Activated CD4-positive, alpha-beta memory T cell treated with anti-CD3 and anti-CD28 coated beads for 36 hours (primary cell): ENCODE measurements at regions not wholly inside any gene's neighbourhood (a gene's known extent, or its start where the extent isn't known, plus 50 kb on each side); places are given as distances from the start of the nearest gene placed in this dataset.

Experiments
- CTCF ChIA-PET: fragments of 350-600 bp; sonication (Branson Sonifier 250); formaldehyde crosslinking; loops from one replicate; lab custom pipeline; 2021; ENCODE audit warnings: antibody characterized with exemption, inconsistent platforms; lab: Charles Lee
- POLR2A ChIA-PET: fragments of 350-600 bp; sonication (Branson Sonifier 250); formaldehyde crosslinking; loops from one replicate; lab custom pipeline; 2021; ENCODE audit warnings: antibody characterized with exemption; lab: Charles Lee
- DNase-seq: peaks from one replicate; pipeline ENCODE4 v3.0.0-alpha.2; 2020
- H3K27ac Mint-ChIP-seq: one replicate; pipeline ENCODE4 v1.8.0; 2021; ENCODE audit warnings: mixed read lengths
- H3K27me3 Mint-ChIP-seq: one replicate; pipeline ENCODE4 v1.8.0; 2021; ENCODE audit warnings: mixed read lengths
- H3K36me3 Mint-ChIP-seq: one replicate; pipeline ENCODE4 v1.8.0; 2021; ENCODE audit warnings: mixed read lengths
- H3K4me1 Mint-ChIP-seq: one replicate; pipeline ENCODE4 v1.8.0; 2021; ENCODE audit warnings: low read depth, mixed read lengths
- H3K4me3 Mint-ChIP-seq: one replicate; pipeline ENCODE4 v1.8.0; 2021; ENCODE audit warnings: mild to moderate bottlenecking, mixed read lengths
- H3K9me3 Mint-ChIP-seq: one replicate; pipeline ENCODE4 v1.8.0; 2021; ENCODE audit warnings: mixed read lengths
- intact Hi-C: fragments of 100-400 bp; cut with micrococcal nuclease; formaldehyde crosslinking; loops from one replicate; pipeline ENCODE4 v1.15.1; 2023

DNA sequence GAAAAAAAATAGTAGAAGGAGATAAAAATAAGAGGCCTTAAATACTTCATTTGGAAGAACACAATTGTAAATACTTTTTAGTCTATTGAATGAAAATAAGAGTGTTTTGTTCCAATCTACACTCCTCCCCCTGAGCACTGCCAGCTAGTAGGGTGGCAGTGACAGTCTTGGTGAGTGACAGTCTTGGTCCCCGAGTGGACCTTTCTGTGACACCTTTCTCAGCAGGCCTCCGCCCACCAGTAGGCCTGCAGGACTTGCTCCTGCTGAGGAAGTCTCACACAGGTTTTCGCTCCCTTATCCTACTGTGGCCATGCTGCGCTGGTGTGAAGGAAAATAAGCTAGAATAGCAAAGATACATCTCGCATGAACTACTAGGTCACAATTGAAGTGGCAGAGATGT lies 666.8 kb downstream of the NR4A2 start:
- Mint-ChIP-seq H3K4me1 (no peaks in the 10 kb centered on the region), H3K27me3 (no peaks in the 10 kb centered on the region), H3K9me3 (no peaks in the 10 kb centered on the region), H3K27ac (no peak overlapping the region), H3K4me3 (no peak overlapping the region), H3K36me3 (no peaks in the 10 kb centered on the region)
- no peak for DNase-seq
- ChIA-PET POLR2A (no interaction called here), CTCF (no interaction called here)
- intact Hi-C loops = no loop called here

DNA sequence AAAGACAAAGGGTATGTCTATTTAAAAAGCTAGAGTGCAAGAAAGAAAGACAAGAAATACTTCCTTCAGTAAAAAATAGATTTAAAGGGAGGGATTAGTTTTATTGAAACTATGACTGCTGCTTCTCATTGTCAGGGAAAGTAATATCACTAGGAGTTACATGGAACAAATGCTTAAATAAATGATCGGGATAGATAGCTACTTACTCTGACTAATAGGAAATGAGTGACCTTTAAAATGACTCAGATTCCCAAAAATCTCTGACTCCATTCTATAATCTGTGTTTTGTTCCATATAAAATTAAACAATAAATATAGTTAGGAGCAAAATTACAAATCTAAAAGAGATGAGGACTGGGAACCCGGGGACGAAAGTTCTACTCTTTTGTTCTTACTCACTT lies 669.3 kb downstream of the NR4A2 start:
- Mint-ChIP-seq H3K4me1 (no peaks in the 10 kb centered on the region), H3K27ac (no peak overlapping the region), H3K36me3 (no peaks in the 10 kb centered on the region), H3K9me3 (no peaks in the 10 kb centered on the region), H3K4me3 (no peak overlapping the region), H3K27me3 (no peaks in the 10 kb centered on the region)
- intact Hi-C loops = no loop called here
- CTCF ChIA-PET = no interaction called here
- POLR2A ChIA-PET = no interaction called here
- no peak for DNase-seq

DNA sequence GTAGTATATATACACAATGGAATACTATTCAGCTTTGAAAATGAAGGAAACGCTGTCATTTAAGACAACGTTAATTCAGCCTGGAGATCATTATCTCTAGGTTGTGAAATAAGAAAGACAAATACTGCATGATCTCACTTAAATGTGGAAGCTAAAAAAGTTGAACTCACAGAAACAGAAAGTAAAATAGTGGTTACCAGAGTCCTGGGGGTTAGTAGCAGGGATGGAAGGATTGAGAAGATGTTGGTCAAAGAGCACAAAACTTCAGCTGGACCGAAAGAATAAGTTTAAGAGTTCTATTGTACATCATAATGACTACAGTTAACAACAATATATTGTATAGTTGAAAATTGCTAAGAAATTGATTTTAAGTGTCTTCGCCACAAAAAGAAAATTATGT lies 670.3 kb downstream of the NR4A2 start:
- Mint-ChIP-seq H3K27ac (no peak overlapping the region), H3K4me1 (no peaks in the 10 kb centered on the region), H3K36me3 (no peaks in the 10 kb centered on the region), H3K9me3 (no peaks in the 10 kb centered on the region), H3K4me3 (no peak overlapping the region), H3K27me3 (no peaks in the 10 kb centered on the region)
- intact Hi-C loops = no loop called here
- CTCF ChIA-PET = no interaction called here
- no peak for DNase-seq
- POLR2A ChIA-PET = no interaction called here

DNA sequence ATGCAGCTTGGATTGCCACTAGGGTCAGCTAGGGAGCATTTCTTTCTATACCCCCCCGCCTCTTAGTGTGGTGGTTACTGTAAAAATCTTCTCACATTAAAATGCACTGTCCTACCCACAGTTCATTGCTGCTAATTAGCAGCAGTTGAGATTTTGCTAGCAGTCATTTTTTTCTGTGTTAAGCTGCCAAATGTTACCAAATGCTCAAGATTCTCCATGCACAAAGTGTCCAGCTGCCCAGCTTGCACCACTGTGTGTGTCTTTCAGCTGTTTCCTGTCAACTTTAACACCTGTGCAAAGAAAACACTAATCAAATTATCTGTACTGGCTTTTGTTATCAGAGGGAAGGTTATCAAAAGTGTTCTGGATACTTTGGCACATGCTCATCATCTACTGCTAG lies 679.3 kb downstream of the NR4A2 start:
- H3K9me3 Mint-ChIP-seq = no peaks in the 10 kb centered on the region
- ChIA-PET POLR2A (no interaction called here), CTCF (no interaction called here)
- no peaks in the 10 kb centered on the region for H3K4me1 Mint-ChIP-seq
- no peak overlapping the region for H3K27ac Mint-ChIP-seq
- H3K4me3 Mint-ChIP-seq = no peak overlapping the region
- DNase-seq = no peak
- intact Hi-C loops = no loop called here
- no peaks in the 10 kb centered on the region for H3K36me3 Mint-ChIP-seq
- no peaks in the 10 kb centered on the region for H3K27me3 Mint-ChIP-seq

DNA sequence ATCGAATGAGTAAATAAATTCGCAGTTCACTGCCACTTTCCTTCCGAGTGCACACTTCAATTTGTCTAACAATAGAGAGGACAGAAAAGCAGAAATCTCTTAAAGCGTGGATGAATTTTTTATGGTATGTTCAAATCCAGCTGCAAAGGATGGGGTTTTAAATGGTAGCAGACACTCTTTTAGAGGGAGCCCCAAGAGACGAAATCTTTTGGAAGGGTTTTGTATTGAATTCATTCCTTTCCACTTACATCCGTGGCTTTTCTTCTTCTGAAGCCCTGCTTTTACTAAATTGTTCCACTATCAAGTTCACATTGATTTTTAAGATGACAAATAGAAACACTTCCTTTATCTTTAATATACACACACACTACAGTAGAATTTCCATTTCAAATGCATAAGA lies 680.7 kb downstream of the NR4A2 start:
- no peaks in the 10 kb centered on the region for H3K4me1 Mint-ChIP-seq
- intact Hi-C loops = no loop called here
- no peak for DNase-seq
- no peaks in the 10 kb centered on the region for H3K27me3 Mint-ChIP-seq
- no peak overlapping the region for H3K27ac Mint-ChIP-seq
- ChIA-PET CTCF (no interaction called here), POLR2A (no interaction called here)
- H3K9me3 Mint-ChIP-seq = no peaks in the 10 kb centered on the region
- H3K4me3 Mint-ChIP-seq = no peak overlapping the region
- no peaks in the 10 kb centered on the region for H3K36me3 Mint-ChIP-seq

DNA sequence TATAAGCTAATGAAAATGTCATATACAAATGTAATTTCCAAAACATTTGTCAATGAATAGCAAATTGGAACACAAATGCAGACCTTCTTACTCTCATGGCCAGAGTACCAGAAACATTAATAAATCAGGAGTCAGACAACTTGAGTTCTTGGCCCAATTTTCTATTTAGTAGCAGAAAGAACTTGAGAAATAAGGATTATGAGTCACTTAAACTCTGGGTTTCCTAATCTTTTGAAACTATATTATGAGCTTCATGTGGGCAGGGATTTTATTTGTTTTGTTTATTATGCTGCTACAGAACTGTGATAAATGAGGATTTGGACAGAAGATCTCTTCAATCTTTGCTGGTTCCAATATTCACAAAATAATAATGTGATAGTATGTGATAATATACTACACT lies 686.7 kb downstream of the NR4A2 start:
- Mint-ChIP-seq H3K27ac (no peak overlapping the region), H3K36me3 (no peaks in the 10 kb centered on the region)
- POLR2A ChIA-PET = no interaction called here

DNA sequence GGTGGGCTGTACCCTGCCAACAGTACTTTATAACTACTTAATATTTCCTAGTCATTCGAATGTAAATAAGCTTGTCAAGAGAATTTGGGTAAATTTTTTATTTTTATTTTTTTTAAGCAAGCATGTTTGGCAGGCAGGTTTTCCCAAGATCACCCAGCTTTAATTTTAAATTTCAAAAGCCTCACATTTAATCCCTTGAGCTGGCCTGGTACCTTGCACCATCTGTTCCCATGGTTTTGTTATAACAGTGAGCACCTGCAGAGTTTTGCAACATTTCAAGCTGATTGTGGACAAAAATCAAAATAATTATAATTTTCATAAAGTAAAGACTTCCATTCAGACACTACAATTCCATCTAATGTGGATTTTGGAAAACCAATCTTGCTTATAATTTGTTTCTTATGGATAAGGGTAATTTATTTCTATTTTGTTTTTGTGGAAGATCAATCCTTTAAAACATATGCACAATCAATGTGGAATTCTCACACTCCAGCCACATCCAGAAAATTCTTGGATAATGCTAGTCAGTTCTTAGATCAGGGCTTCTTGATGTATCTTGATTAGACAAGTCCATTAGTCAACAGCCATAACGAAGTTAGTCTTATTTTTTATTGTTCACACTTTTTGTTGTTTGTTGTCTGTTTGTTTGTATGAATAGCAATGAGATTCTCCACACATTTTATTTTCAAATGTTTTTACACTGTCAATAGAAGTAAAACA lies 689.3 kb downstream of the NR4A2 start:
- no peaks in the 10 kb centered on the region for H3K4me1 Mint-ChIP-seq
- no peak overlapping the region for H3K4me3 Mint-ChIP-seq
- no peaks in the 10 kb centered on the region for H3K9me3 Mint-ChIP-seq
- POLR2A ChIA-PET = no interaction called here
- H3K27me3 Mint-ChIP-seq = no peaks in the 10 kb centered on the region
- no peak overlapping the region for H3K27ac Mint-ChIP-seq
- intact Hi-C loops = no loop called here
- no peak for DNase-seq
- CTCF ChIA-PET = no interaction called here
- no peaks in the 10 kb centered on the region for H3K36me3 Mint-ChIP-seq

More for the DNA sequence above, 686.7 kb downstream of the NR4A2 start:
- Mint-ChIP-seq H3K27me3 (no peaks in the 10 kb centered on the region), H3K4me1 (no peaks in the 10 kb centered on the region), H3K4me3 (no peak overlapping the region), H3K9me3 (no peaks in the 10 kb centered on the region)
- intact Hi-C loops = no loop called here
- CTCF ChIA-PET = no interaction called here
- DNase-seq = no peak

DNA sequence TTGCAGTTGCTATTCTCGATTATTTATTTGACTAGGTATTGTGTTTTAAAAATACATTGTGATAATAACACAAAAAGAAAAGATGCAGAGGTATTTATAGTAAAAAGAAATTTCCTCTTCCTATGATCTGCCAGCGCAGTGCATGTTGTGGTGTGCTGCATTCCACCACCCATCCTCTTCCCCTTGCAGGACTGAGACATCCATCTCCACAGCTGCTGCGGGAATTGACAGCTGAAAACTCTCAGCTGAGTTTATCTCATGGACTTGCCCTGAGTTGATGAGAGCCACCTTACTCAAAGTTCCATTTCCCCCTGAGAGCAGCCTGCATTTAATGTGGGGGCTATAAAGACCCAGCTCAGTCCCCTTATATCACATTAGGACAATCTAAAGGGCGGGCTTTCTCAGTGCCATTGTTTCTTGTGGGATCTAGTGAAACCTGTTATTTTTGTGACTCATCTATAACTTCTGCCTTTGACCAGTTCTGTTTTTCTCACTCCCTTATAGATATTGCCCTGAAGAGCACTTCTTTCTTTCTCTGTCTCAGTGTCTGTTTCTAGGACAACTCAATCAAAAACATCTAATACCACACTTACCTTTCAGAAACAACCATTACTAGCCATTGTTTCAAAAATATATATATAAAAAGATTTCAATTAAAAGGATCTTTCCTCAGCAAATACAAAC lies 698.5 kb downstream of the NR4A2 start:
- DNase-seq = no peak
- Mint-ChIP-seq H3K27ac (no peak overlapping the region), H3K4me3 (no peak overlapping the region), H3K27me3 (no peaks in the 10 kb centered on the region), H3K9me3 (no peaks in the 10 kb centered on the region), H3K36me3 (no peaks in the 10 kb centered on the region), H3K4me1 (no peaks in the 10 kb centered on the region)
- CTCF ChIA-PET = no interaction called here
- intact Hi-C loops = no loop called here
- POLR2A ChIA-PET = no interaction called here

DNA sequence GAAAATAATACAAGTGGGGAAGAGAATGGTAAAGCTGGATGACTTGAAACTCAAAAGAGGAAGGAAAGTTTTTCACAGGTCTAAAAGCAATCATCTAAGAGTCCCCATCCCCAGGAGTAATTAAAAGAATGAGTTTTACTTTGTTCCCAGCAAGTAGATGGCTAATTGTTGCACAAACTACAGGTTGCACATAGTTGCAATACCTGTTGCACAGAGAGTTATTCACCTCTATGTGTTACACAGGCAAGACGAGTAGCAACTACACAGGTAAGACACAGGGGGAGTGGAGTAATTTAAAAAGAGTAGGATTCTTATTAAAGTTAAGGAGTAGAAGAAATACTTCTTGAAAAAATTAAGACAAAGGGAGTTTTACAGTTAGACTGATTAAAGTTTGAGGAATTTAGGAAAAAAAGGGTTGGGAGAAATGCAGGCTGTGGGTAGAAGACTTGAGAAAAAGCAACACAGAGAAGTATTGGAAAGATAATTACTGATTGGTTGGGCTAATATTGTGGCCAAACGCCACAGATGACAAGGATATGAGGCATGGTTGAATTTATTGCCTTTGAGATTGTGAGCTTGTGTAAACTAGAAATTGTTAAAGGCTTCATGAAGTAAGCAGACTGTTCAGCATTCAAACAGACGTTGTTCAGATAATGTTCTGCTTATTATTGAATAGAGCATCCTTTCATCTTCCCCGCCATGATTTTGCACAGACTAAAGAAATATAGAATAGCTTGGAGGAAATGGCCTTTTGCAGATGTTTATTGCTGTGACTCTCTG lies 699.3 kb downstream of the NR4A2 start:
- no peak overlapping the region for H3K27ac Mint-ChIP-seq
- no peaks in the 10 kb centered on the region for H3K27me3 Mint-ChIP-seq
- POLR2A ChIA-PET = no interaction called here
- CTCF ChIA-PET = no interaction called here
- no peak overlapping the region for H3K4me3 Mint-ChIP-seq
- no peak for DNase-seq
- intact Hi-C loops = no loop called here
- no peaks in the 10 kb centered on the region for H3K36me3 Mint-ChIP-seq
- no peaks in the 10 kb centered on the region for H3K4me1 Mint-ChIP-seq
- H3K9me3 Mint-ChIP-seq = no peaks in the 10 kb centered on the region

DNA sequence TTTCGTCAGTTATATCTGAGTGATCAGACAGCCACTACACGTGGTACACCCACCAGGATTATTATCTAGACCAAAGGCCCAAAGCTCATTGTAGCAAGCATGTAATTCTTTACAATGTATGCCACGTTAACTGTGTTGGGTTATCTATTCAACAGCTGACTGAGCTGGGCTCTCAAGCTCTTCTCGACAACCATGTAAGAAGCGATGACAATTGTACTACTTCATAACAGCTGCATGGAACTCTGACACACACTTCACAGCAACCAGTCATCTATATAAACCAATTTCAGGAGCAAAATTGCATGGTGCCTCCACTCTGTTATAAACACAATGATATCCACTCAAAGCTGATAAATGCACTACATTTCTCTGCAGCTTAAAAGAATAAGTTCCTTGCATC lies 701.8 kb downstream of the NR4A2 start:
- Mint-ChIP-seq H3K27me3 (no peaks in the 10 kb centered on the region), H3K4me3 (no peak overlapping the region), H3K27ac (no peak overlapping the region), H3K4me1 (no peaks in the 10 kb centered on the region), H3K9me3 (no peaks in the 10 kb centered on the region), H3K36me3 (no peaks in the 10 kb centered on the region)
- DNase-seq = no peak
- ChIA-PET CTCF (no interaction called here), POLR2A (no interaction called here)
- intact Hi-C loops = no loop called here

DNA sequence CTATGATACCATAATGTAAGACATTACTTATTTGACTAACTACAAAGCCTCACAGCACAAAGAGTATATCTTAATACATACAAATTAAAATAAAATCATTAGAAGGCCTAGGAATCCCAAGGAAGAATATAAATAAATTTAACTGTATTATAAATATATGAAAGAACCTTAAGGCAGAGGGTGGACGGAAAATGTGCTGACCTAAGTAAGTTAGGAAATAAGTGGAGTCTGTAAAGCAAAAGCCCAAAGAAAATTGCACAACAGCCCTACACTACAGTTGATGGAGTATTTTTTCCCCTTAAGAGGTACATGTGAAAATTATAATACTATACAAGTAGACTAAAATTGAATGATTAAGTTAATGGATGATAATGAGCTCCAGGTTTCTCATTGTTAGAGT lies 710.1 kb downstream of the NR4A2 start:
- Mint-ChIP-seq H3K27ac (no peak overlapping the region), H3K9me3 (no peaks in the 10 kb centered on the region), H3K36me3 (no peaks in the 10 kb centered on the region), H3K27me3 (no peaks in the 10 kb centered on the region), H3K4me1 (no peaks in the 10 kb centered on the region), H3K4me3 (no peak overlapping the region)
- no peak for DNase-seq
- intact Hi-C loops = no loop called here
- ChIA-PET CTCF (no interaction called here), POLR2A (no interaction called here)

DNA sequence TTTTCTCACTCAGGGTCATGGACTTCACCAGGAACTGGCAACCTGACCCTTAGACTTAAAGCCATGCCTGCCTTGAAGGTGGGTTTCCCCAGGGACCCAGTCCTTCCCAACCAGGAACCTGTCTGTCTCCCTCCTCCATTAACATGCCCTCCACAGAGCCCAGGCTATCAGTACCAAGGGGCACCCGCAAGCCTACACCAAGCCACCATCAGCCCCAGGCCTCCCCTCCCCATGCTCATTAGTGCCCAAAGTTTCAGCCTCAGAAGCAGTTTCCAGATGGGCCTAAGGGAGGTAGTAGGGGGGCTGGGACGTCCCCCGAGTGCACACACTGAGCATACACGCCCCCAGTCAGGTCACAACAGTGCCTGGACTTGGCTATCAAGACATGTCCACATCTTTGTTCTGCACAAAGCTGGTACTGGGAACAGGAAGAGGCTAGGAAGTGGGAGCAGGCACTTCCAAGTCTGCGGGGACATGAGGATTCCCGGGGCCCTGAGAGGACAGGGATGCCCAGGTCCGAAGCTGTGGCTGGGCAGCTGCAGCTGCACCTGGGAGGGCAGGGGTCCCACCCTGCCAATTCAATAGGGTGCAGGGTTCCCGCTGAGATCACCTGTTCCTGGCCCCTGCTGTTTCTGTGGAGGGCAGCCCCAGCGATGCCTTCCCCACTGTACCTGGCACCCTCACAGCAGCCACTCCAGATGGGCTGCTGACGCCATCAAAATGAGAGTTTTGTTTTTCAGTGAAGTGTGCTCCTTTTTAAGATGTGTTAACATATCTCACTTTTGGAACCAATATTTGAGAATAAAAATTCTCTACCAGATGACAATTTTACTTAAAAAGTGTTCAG lies 731.4 kb downstream of the NR4A2 start:
- peaks cover 9% of the 10 kb centered on the region for H3K9me3 Mint-ChIP-seq
- no peaks in the 10 kb centered on the region for H3K4me1 Mint-ChIP-seq
- H3K27me3 Mint-ChIP-seq = no peaks in the 10 kb centered on the region
- POLR2A ChIA-PET = no interaction called here
- intact Hi-C loops = no loop called here
- no peaks in the 10 kb centered on the region for H3K36me3 Mint-ChIP-seq
- CTCF ChIA-PET = no interaction called here
- no peak overlapping the region for H3K27ac Mint-ChIP-seq
- no peak overlapping the region for H3K4me3 Mint-ChIP-seq
- DNase-seq = no peak
